ENCODE measurements at regions not wholly inside any gene's neighbourhood (a gene's known extent, or its start where the extent isn't known, plus 50 kb on each side); places are given as distances from the start of the nearest gene placed in this dataset.

- TF ChIP-seq CTCF (IDR thresholded peaks at IDR 0.05) (no peak), NR1H2 (CRISPR knock-in tag; IDR thresholded peaks at IDR 0.05) (no peak), ZNF423 (CRISPR knock-in tag; IDR thresholded peaks at IDR 0.05) (no peak), ZNF219 (CRISPR knock-in tag; IDR thresholded peaks at IDR 0.05; ENCODE audit: borderline replicate concordance) (no peak), ZBTB43 (CRISPR knock-in tag; IDR thresholded peaks at IDR 0.05) (no peak), ZNF416 (CRISPR knock-in tag; IDR thresholded peaks at IDR 0.05) (no peak), MYBL2 (CRISPR knock-in tag; IDR thresholded peaks at IDR 0.05) (no peak), ESRRA (CRISPR knock-in tag; IDR thresholded peaks at IDR 0.05; ENCODE audit: borderline replicate concordance) (no peak)
- TF ChIP-seq, protein P1, sequence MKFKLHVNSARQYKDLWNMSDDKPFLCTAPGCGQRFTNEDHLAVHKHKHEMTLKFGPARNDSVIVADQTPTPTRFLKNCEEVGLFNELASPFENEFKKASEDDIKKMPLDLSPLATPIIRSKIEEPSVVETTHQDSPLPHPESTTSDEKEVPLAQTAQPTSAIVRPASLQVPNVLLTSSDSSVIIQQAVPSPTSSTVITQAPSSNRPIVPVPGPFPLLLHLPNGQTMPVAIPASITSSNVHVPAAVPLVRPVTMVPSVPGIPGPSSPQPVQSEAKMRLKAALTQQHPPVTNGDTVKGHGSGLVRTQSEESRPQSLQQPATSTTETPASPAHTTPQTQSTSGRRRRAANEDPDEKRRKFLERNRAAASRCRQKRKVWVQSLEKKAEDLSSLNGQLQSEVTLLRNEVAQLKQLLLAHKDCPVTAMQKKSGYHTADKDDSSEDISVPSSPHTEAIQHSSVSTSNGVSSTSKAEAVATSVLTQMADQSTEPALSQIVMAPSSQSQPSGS (CRISPR knock-in tag; IDR thresholded peaks at IDR 0.05; ENCODE audit: borderline replicate concordance, low read depth) = no peak
- TF ChIP-seq, protein P2, sequence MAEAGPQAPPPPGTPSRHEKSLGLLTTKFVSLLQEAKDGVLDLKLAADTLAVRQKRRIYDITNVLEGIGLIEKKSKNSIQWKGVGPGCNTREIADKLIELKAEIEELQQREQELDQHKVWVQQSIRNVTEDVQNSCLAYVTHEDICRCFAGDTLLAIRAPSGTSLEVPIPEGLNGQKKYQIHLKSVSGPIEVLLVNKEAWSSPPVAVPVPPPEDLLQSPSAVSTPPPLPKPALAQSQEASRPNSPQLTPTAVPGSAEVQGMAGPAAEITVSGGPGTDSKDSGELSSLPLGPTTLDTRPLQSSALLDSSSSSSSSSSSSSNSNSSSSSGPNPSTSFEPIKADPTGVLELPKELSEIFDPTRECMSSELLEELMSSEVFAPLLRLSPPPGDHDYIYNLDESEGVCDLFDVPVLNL (CRISPR knock-in tag; IDR thresholded peaks at IDR 0.05; ENCODE audit: borderline replicate concordance, low read depth) = no peak
Measured at GRCh38 chr16:86913886-86914285, 335.5 kb downstream of the FOXL1 start.
